ENCODE measurements at regions not wholly inside any gene's neighbourhood (a gene's known extent, or its start where the extent isn't known, plus 50 kb on each side); places are given as distances from the start of the nearest gene placed in this dataset.

GRCh38 chr1:73100216-73100615, 817.9 kb upstream of the NEGR1 start:
- TF ChIP-seq CTCF (IDR thresholded peaks at IDR 0.05) (no peak), POLR2A (IDR thresholded peaks at IDR 0.05) (no peak)

All from body of pancreas (tissue), 4 donors.